Fibroblast of peridontal ligament (primary cell): ENCODE measurements at regions not wholly inside any gene's neighbourhood (a gene's known extent, or its start where the extent isn't known, plus 50 kb on each side); places are given as distances from the start of the nearest gene placed in this dataset.

ENCODE experiments used
- DNase-seq: peaks from one replicate; pipeline ENCODE4 v3.0.0-alpha.2; 2010; ENCODE audit errors: extremely low read depth

- DNase-seq: no peak
These were observed 472.3 kb downstream of the CDH26 start for GRCh38 chr20:60430516-60431001.

- DNase-seq: no peak
These were observed 473.1 kb downstream of the CDH26 start for GRCh38 chr20:60431349-60431748.

GRCh38 chr20:60437418-60437817 is 479.2 kb downstream of the CDH26 start:
- no peak for DNase-seq

- DNase-seq: no peak
These were observed 488.3 kb downstream of the CDH26 start for GRCh38 chr20:60446267-60447111.

- DNase-seq: no peak
These were observed 489.5 kb downstream of the CDH26 start for GRCh38 chr20:60447703-60448102.

GRCh38 chr20:60453388-60454246 is 495.4 kb downstream of the CDH26 start:
- no peak for DNase-seq

- DNase-seq: no peak
These were observed 496.3 kb downstream of the CDH26 start for GRCh38 chr20:60454491-60454890.

- DNase-seq: no peak
These were observed 497.0 kb downstream of the CDH26 start for GRCh38 chr20:60455272-60455671.

- no peak for DNase-seq
These were observed 501.0 kb downstream of the CDH26 start for GRCh38 chr20:60459212-60459611.

GRCh38 chr20:60461993-60462392 is 503.8 kb downstream of the CDH26 start:
- DNase-seq: no peak

GRCh38 chr20:60463798-60464197 is 505.6 kb downstream of the CDH26 start:
- no peak for DNase-seq

GRCh38 chr20:60465439-60465838 is 507.2 kb downstream of the CDH26 start:
- DNase-seq: no peak

- no peak for DNase-seq
These were observed 507.9 kb downstream of the CDH26 start for GRCh38 chr20:60465993-60466686.

GRCh38 chr20:60466687-60467022 is 508.4 kb downstream of the CDH26 start:
- DNase-seq: no peak

GRCh38 chr20:60467078-60467477 is 508.9 kb downstream of the CDH26 start:
- DNase-seq: no peak

- DNase-seq: no peak
These were observed 509.5 kb downstream of the CDH26 start for GRCh38 chr20:60467771-60468170.

- no peak for DNase-seq
These were observed 511.6 kb downstream of the CDH26 start for GRCh38 chr20:60469829-60470228.

GRCh38 chr20:60470366-60470765 is 512.1 kb downstream of the CDH26 start:
- DNase-seq: no peak

- no peak for DNase-seq
These were observed 515.0 kb downstream of the CDH26 start for GRCh38 chr20:60473211-60473610.

GRCh38 chr20:60474385-60474910 is 516.2 kb downstream of the CDH26 start:
- DNase-seq: no peak

GRCh38 chr20:60476045-60476444 is 517.8 kb downstream of the CDH26 start:
- DNase-seq: no peak

GRCh38 chr20:60477958-60478357 is 519.7 kb downstream of the CDH26 start:
- DNase-seq: no peak
